B cell (primary cell): ENCODE measurements at regions not wholly inside any gene's neighbourhood (a gene's known extent, or its start where the extent isn't known, plus 50 kb on each side); places are given as distances from the start of the nearest gene placed in this dataset.

Source experiments
- ATAC-seq: fragments of 200-7000 bp; cut with Tn5 transposase; one replicate; pipeline ENCODE4 v1.10.0; 2021; ENCODE audit warnings: low read depth, mild to moderate bottlenecking, moderate number of reproducible peaks, moderate library complexity
- CTCF ChIA-PET: fragments of 350-600 bp; sonication (Branson Sonifier 250); formaldehyde crosslinking; loops from one replicate; lab custom pipeline; 2021; ENCODE audit warnings: antibody characterized with exemption, inconsistent platforms; lab: Charles Lee
- POLR2A ChIA-PET: fragments of 350-600 bp; sonication (Branson Sonifier 250); formaldehyde crosslinking; loops from one replicate; lab custom pipeline; 2021; ENCODE audit warnings: antibody characterized with exemption; lab: Charles Lee
- DNase-seq: peaks from one replicate; pipeline ENCODE4 v3.0.0; 2013
- H2AFZ ChIP-seq: 2 replicates; pipeline ENCODE4 v1.6.1; 2012; ENCODE audit warnings: mild to moderate bottlenecking, low read depth, low read length; ENCODE audit not compliant: insufficient read depth, poor library complexity, severe bottlenecking
- H3K27ac ChIP-seq, 2 donors: 1 replicate in 1 of 2; 2 replicates in 1 of 2; pipeline ENCODE4 v1.5.1; 2012 to 2013; ENCODE audit warnings: low read length in 2 of 2, mild to moderate bottlenecking in 2 of 2, moderate library complexity in 1 of 2
- H3K27me3 ChIP-seq, 4 experiments: fragments of 200-600 bp in 1 of 4; sonication (generic) in 1 of 4; replicated peaks in 1 of 4; 1 replicate in 2 of 4; 2 replicates in 2 of 4; pipeline versions ENCODE4 v1.6.1 to v1.7.0; 2013 to 2016; ENCODE audit warnings: low read length in 3 of 4, mild to moderate bottlenecking in 2 of 4, mixed read lengths in 1 of 4, moderate library complexity in 1 of 4; ENCODE audit not compliant: insufficient read depth in 4 of 4, control insufficient read depth in 3 of 4; ENCODE audit errors: control extremely low read depth in 1 of 4
- H3K36me3 ChIP-seq, 2 experiments: replicated peaks in 1 of 2; 1 replicate in 1 of 2; 2 replicates in 1 of 2; pipeline versions ENCODE4 v1.6.1 to v1.7.1; 2013; ENCODE audit warnings: low read length in 1 of 2; ENCODE audit not compliant: insufficient read depth in 2 of 2, control insufficient read depth in 1 of 2; ENCODE audit errors: control extremely low read depth in 1 of 2, extremely low read depth in 1 of 2
- H3K4me1 ChIP-seq, 2 donors: fragments of 200-600 bp in 1 of 2; sonication (generic) in 1 of 2; 1 replicate in 1 of 2; 2 replicates in 1 of 2; pipeline versions ENCODE4 v1.5.1 to v1.6.1; 2013 to 2017; ENCODE audit warnings: low read length in 2 of 2; ENCODE audit not compliant: control insufficient read depth in 2 of 2, insufficient read depth in 2 of 2
- H3K4me2 ChIP-seq: replicated peaks from 2 replicates; pipeline ENCODE3; 2012; ENCODE audit warnings: mild to moderate bottlenecking, low read depth, low read length; ENCODE audit not compliant: poor library complexity, severe bottlenecking
- H3K4me3 ChIP-seq, 5 experiments: fragments of 200-600 bp in 1 of 5; sonication (generic) in 1 of 5; 1 replicate in 3 of 5; 2 replicates in 2 of 5; pipeline versions ENCODE4 v1.5.1 to v1.7.0; 2011 to 2016; ENCODE audit warnings: low read length in 4 of 5, mild to moderate bottlenecking in 4 of 5, low read depth in 2 of 5, control low read depth in 1 of 5, moderate library complexity in 1 of 5; ENCODE audit not compliant: insufficient read depth in 1 of 5; ENCODE audit errors: control extremely low read depth in 1 of 5, extremely low read depth in 1 of 5
- H3K79me2 ChIP-seq: fragments of 200-600 bp; sonication (generic); one replicate; pipeline ENCODE4 v1.6.0; 2016; ENCODE audit warnings: low read length; ENCODE audit not compliant: control insufficient read depth, insufficient read depth
- H3K9ac ChIP-seq: fragments of 200-600 bp; sonication (generic); 2 replicates; pipeline ENCODE4 v1.6.1; 2017; ENCODE audit warnings: mild to moderate bottlenecking, low read length, moderate library complexity
- H3K9me3 ChIP-seq, 3 donors: one replicate each; pipeline versions ENCODE4 v1.6.1 to v1.7.1; 2013; ENCODE audit warnings: low read length in 2 of 3; ENCODE audit not compliant: control insufficient read depth in 2 of 3, insufficient read depth in 1 of 3; ENCODE audit errors: control extremely low read depth in 1 of 3
- H4K20me1 ChIP-seq: 2 replicates; pipeline ENCODE4 v1.6.0; 2012; ENCODE audit warnings: mild to moderate bottlenecking, low read length; ENCODE audit not compliant: insufficient read depth, control insufficient read depth, poor library complexity, severe bottlenecking
- H3K27ac Mint-ChIP-seq: one replicate; pipeline ENCODE4 v1.8.0; 2021; ENCODE audit warnings: mixed read lengths
- H3K27me3 Mint-ChIP-seq: one replicate; pipeline ENCODE4 v1.8.0; 2021; ENCODE audit warnings: mixed read lengths
- H3K4me1 Mint-ChIP-seq: one replicate; pipeline ENCODE4 v1.8.0; 2021; ENCODE audit warnings: mixed read lengths
- H3K4me3 Mint-ChIP-seq: one replicate; pipeline ENCODE4 v1.8.0; 2021; ENCODE audit warnings: mixed read lengths
- H3K9me3 Mint-ChIP-seq: one replicate; pipeline ENCODE4 v1.8.0; 2022; ENCODE audit warnings: mixed read lengths; ENCODE audit not compliant: insufficient read depth
- EZH2 ChIP-seq: IDR thresholded peaks from 2 replicates; pipeline ENCODE4 v1.6.1; 2012; ENCODE audit warnings: borderline replicate concordance, low read depth, mild to moderate bottlenecking, moderate library complexity, low read length; ENCODE audit not compliant: insufficient read depth, poor library complexity, severe bottlenecking
- WGBS: methylation state at CpG from one replicate; pipeline ENCODE4 v1.1.5; 2013; ENCODE audit warnings: missing lambda C conversion rate; ENCODE audit not compliant: insufficient coverage; 5-methylcytosine and 5-hydroxymethylcytosine counted together
- intact Hi-C: fragments of 100-400 bp; cut with micrococcal nuclease; formaldehyde crosslinking; loops from one replicate; pipeline ENCODE4 v1.10.0; 2022
- TF ChIP-seq, protein P1 (sequence below): fragments of 200-600 bp; IDR thresholded peaks from one replicate; pipeline ENCODE4 v1.8.0; 2022; ENCODE audit warnings: antibody characterized with exemption, mild to moderate bottlenecking

GRCh38 chr9:129406278-129407225, 214.3 kb downstream of the C9orf50 start:
- TF ChIP-seq EZH2, result no peak
- TF ChIP-seq, protein P1, sequence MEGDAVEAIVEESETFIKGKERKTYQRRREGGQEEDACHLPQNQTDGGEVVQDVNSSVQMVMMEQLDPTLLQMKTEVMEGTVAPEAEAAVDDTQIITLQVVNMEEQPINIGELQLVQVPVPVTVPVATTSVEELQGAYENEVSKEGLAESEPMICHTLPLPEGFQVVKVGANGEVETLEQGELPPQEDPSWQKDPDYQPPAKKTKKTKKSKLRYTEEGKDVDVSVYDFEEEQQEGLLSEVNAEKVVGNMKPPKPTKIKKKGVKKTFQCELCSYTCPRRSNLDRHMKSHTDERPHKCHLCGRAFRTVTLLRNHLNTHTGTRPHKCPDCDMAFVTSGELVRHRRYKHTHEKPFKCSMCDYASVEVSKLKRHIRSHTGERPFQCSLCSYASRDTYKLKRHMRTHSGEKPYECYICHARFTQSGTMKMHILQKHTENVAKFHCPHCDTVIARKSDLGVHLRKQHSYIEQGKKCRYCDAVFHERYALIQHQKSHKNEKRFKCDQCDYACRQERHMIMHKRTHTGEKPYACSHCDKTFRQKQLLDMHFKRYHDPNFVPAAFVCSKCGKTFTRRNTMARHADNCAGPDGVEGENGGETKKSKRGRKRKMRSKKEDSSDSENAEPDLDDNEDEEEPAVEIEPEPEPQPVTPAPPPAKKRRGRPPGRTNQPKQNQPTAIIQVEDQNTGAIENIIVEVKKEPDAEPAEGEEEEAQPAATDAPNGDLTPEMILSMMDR, result no peak
- Histone ChIP-seq H3K9ac (no peak overlapping the region), H3K27ac (no peak overlapping the region), H3K27me3 (peaks cover 0 to 16% (median 3%) of the 10 kb centered on the region in 4 experiments), H3K4me3 (peak overlapping the region in 1 of 5 experiments; percentile 8), H3K4me1 (no peaks in the 10 kb centered on the region), H4K20me1 (no peaks in the 10 kb centered on the region), H3K9me3 (peaks cover 0 to 9% (median 0%) of the 10 kb centered on the region in 3 donors), H3K79me2 (no peaks in the 10 kb centered on the region), H3K4me2 (peak overlapping the region; percentile 11), H3K36me3 (no peaks in the 10 kb centered on the region), H2AFZ (no peak overlapping the region)
- CTCF ChIA-PET, result no interaction called here
- DNase-seq (no peak), ATAC-seq (peak; percentile 28)
- POLR2A ChIA-PET, result no interaction called here
- Mint-ChIP-seq H3K4me1 (peaks cover 15% of the 10 kb centered on the region), H3K9me3 (peaks cover 8% of the 10 kb centered on the region), H3K27me3 (peaks cover 20% of the 10 kb centered on the region), H3K4me3 (peak overlapping the region; percentile 60), H3K27ac (peak overlapping the region; percentile 53)
- intact Hi-C loops, result no loop called here
- whole genome bisulfite sequencing, result 90% methylated on average over 23 of the region's 25 CpGs

GRCh38 chr9:129405827-129406213, 215.1 kb downstream of the C9orf50 start:
- no peak overlapping the region for H3K4me3 ChIP-seq
- H3K79me2 ChIP-seq, result no peaks in the 10 kb centered on the region
- Mint-ChIP-seq H3K4me3 (no peak overlapping the region), H3K27me3 (peaks cover 20% of the 10 kb centered on the region), H3K4me1 (peaks cover 13% of the 10 kb centered on the region), H3K27ac (no peak overlapping the region), H3K9me3 (peaks cover 8% of the 10 kb centered on the region)
- intact Hi-C loops, result no loop called here
- H3K4me1 ChIP-seq, result no peaks in the 10 kb centered on the region
- peaks cover 0 to 9% (median 0%) of the 10 kb centered on the region in 3 donors for H3K9me3 ChIP-seq
- H3K36me3 ChIP-seq, result no peaks in the 10 kb centered on the region
- no peaks in the 10 kb centered on the region for H4K20me1 ChIP-seq
- H3K4me2 ChIP-seq, result no peak overlapping the region
- ChIA-PET CTCF (no interaction called here), POLR2A (no interaction called here)
- ATAC-seq (no peak), DNase-seq (no peak)
- H3K27me3 ChIP-seq, result peaks cover 0 to 16% (median 3%) of the 10 kb centered on the region in 4 experiments
- TF ChIP-seq EZH2, result no peak
- TF ChIP-seq, protein P1, result no peak
- H3K27ac ChIP-seq, result no peak overlapping the region
- no peak overlapping the region for H2AFZ ChIP-seq
- no peak overlapping the region for H3K9ac ChIP-seq
- 86% methylated on average over 6 of the region's 6 CpGs for WGBS
